SU-DHL-6 (cell line): ENCODE measurements at regions not wholly inside any gene's neighbourhood (a gene's known extent, or its start where the extent isn't known, plus 50 kb on each side); places are given as distances from the start of the nearest gene placed in this dataset.

Source experiments
- CTCF ChIP-seq: fragments of 200-600 bp; sonication (generic); IDR thresholded peaks from one replicate; pipeline ENCODE4 v1.5.1; 2017; ENCODE audit warnings: antibody characterized with exemption, mild to moderate bottlenecking, low read length, moderate library complexity; ENCODE audit not compliant: insufficient read depth, poor library complexity, severe bottlenecking
- EZH2phosphoT487 ChIP-seq: fragments of 200-600 bp; sonication (generic), shearing (Covaris generic); conservative IDR thresholded peaks from 2 replicates; pipeline ENCODE4 v1.6.1; 2018; ENCODE audit warnings: mild to moderate bottlenecking, antibody characterized with exemption, low read length, moderate library complexity, mixed read lengths

- TF ChIP-seq CTCF: no peak
- no peak for TF ChIP-seq EZH2phosphoT487
Observed at GRCh38 chr18:45163871-45164270, 451.4 kb upstream of the SLC14A2 start.
